ENCODE measurements at regions not wholly inside any gene's neighbourhood (a gene's known extent, or its start where the extent isn't known, plus 50 kb on each side); places are given as distances from the start of the nearest gene placed in this dataset.

- Mint-ChIP-seq H3K4me3 (no peak overlapping the region), H3K9me3 (peaks cover 2 to 7% (median 4%) of the 10 kb centered on the region in 7 donors), H3K27ac (peak overlapping the region in 1 of 7 donors; percentile 42), H3K36me3 (peaks cover 3 to 5% of the 10 kb centered on the region in 2 donors), H3K27me3 (ENCODE audit: low read depth in 3 of 3) (peaks cover 0 to 5% (median 0%) of the 10 kb centered on the region in 3 donors), H3K4me1 (peaks cover 41% of the 10 kb centered on the region)
- no peak overlapping the region for H3K4me2 ChIP-seq (replicated peaks; ENCODE audit: extremely low read depth, low read length, poor library complexity, severe bottlenecking)
- peaks cover 0 to 3% of the 10 kb centered on the region in 2 donors for H3K9me3 ChIP-seq (replicated peaks in 1 of 2; ENCODE audit: control insufficient read depth in 1 of 2, insufficient read depth in 1 of 2, low read length in 2 of 2)
- no peak overlapping the region for H3K4me3 ChIP-seq (replicated peaks in 1 of 3; ENCODE audit: low read depth in 2 of 3, low read length in 3 of 3)
- peak overlapping the region in 1 of 2 donors; percentile 83 for H3K27ac ChIP-seq (ENCODE audit: low read depth in 1 of 2, low read length in 2 of 2)
- intact Hi-C loops (cut with micrococcal nuclease), result no loop called here
- H4K20me1 ChIP-seq (ENCODE audit: insufficient read depth, low read length), result no peaks in the 10 kb centered on the region
- 65% methylated on average over 3 of the region's 5 CpGs for WGBS (ENCODE audit: insufficient coverage)
- H3K4me1 ChIP-seq (ENCODE audit: control insufficient read depth in 1 of 2, insufficient read depth in 2 of 2, low read length in 2 of 2), result peaks cover 39 to 42% of the 10 kb centered on the region in 2 donors
- H2AFZ ChIP-seq (ENCODE audit: insufficient read depth, low read depth, low read length, poor library complexity, severe bottlenecking), result no peak overlapping the region
- TF ChIP-seq CTCF (IDR thresholded peaks at IDR 0.05), result no peak
- H3K9ac ChIP-seq (ENCODE audit: insufficient read depth, low read length, poor library complexity, severe bottlenecking), result no peak overlapping the region
- H3K27me3 ChIP-seq (ENCODE audit: control insufficient read depth in 2 of 2, insufficient read depth in 2 of 2, low read length in 2 of 2), result no peaks in the 10 kb centered on the region
- DNase-seq, result peak in 1 of 3 donors; percentile 1
- H3K79me2 ChIP-seq (ENCODE audit: insufficient read depth, low read length), result no peaks in the 10 kb centered on the region
- no peaks in the 10 kb centered on the region for H3K36me3 ChIP-seq (replicated peaks in 1 of 2; ENCODE audit: control insufficient read depth in 1 of 2, insufficient read depth in 2 of 2, low read length in 2 of 2)
These were observed 230.7 kb downstream of the SHQ1 start for GRCh38 chr3:72617424-72618024.

- Histone ChIP-seq H3K4me3 (replicated peaks in 1 of 3; ENCODE audit: low read depth in 2 of 3, low read length in 3 of 3) (no peak overlapping the region), H3K4me1 (ENCODE audit: control insufficient read depth in 1 of 2, insufficient read depth in 2 of 2, low read length in 2 of 2) (peaks cover 39 to 42% of the 10 kb centered on the region in 2 donors), H3K79me2 (ENCODE audit: insufficient read depth, low read length) (no peaks in the 10 kb centered on the region), H3K27ac (ENCODE audit: low read depth in 1 of 2, low read length in 2 of 2) (no peak overlapping the region), H3K9me3 (replicated peaks in 1 of 2; ENCODE audit: control insufficient read depth in 1 of 2, insufficient read depth in 1 of 2, low read length in 2 of 2) (peaks cover 0 to 3% of the 10 kb centered on the region in 2 donors), H3K9ac (ENCODE audit: insufficient read depth, low read length, poor library complexity, severe bottlenecking) (no peak overlapping the region), H3K36me3 (replicated peaks in 1 of 2; ENCODE audit: control insufficient read depth in 1 of 2, insufficient read depth in 2 of 2, low read length in 2 of 2) (no peaks in the 10 kb centered on the region), H2AFZ (ENCODE audit: insufficient read depth, low read depth, low read length, poor library complexity, severe bottlenecking) (no peak overlapping the region), H3K27me3 (ENCODE audit: control insufficient read depth in 2 of 2, insufficient read depth in 2 of 2, low read length in 2 of 2) (no peaks in the 10 kb centered on the region), H4K20me1 (ENCODE audit: insufficient read depth, low read length) (no peaks in the 10 kb centered on the region), H3K4me2 (replicated peaks; ENCODE audit: extremely low read depth, low read length, poor library complexity, severe bottlenecking) (no peak overlapping the region)
- H3K27ac Mint-ChIP-seq, result no peak overlapping the region
- H3K4me3 Mint-ChIP-seq, result no peak overlapping the region
- intact Hi-C loops (cut with micrococcal nuclease), result no loop called here
- WGBS (ENCODE audit: insufficient coverage), result 100% methylated on average over 3 of the region's 6 CpGs
- H3K9me3 Mint-ChIP-seq, result peaks cover 2 to 7% (median 4%) of the 10 kb centered on the region in 7 donors
- H3K27me3 Mint-ChIP-seq (ENCODE audit: low read depth in 3 of 3), result peaks cover 0 to 5% (median 0%) of the 10 kb centered on the region in 3 donors
- TF ChIP-seq CTCF (IDR thresholded peaks at IDR 0.05), result no peak
- peaks cover 3 to 5% of the 10 kb centered on the region in 2 donors for H3K36me3 Mint-ChIP-seq
- DNase-seq, result no peak
- H3K4me1 Mint-ChIP-seq, result peaks cover 41% of the 10 kb centered on the region
These were observed 232.5 kb downstream of the SHQ1 start for GRCh38 chr3:72615776-72616175.
